K562 (cell line): ENCODE measurements at regions not wholly inside any gene's neighbourhood (a gene's known extent, or its start where the extent isn't known, plus 50 kb on each side); places are given as distances from the start of the nearest gene placed in this dataset.

ENCODE experiments used
- ATAC-seq: fragments of 200-7000 bp; cut with Tn5 transposase; 3 replicates; pipeline ENCODE4 v1.9.1; 2020; ENCODE audit warnings: moderate library complexity
- BruUV-seq: library from RNA; stranded (reverse); fragments of 400-500 nt; replicated peaks from 2 replicates; lab custom pipeline; 2021; lab: Mats Ljungman, UMichigan
- CTCF ChIA-PET: fragments of 300-600 bp; formaldehyde crosslinking; extraction: SDS; loops from one replicate; lab custom pipeline; 2021; ENCODE audit warnings: low intra/inter-chr PET ratio; lab: Yijun Ruan, JAX
- POLR2A ChIA-PET: fragments of 300-600, 350-650 bp; sonication (Branson Sonifier 250); formaldehyde crosslinking; extraction: SDS; loops from one replicate; lab custom pipeline; 2021; ENCODE audit warnings: antibody characterized with exemption, inconsistent platforms; lab: Yijun Ruan, JAX
- DNase-seq, 4 experiments: peaks; one replicate each; pipeline versions ENCODE4 v3.0.0 to v3.0.0-alpha.2; 2011 to 2018; ENCODE audit warnings: low spot score in 3 of 4, mixed read lengths in 3 of 4; ENCODE audit errors: extremely low read depth in 1 of 4
- FAIRE-seq: peaks from 2 replicates; lab custom pipeline; 2011; peaks lifted over from hg19 to GRCh38; lab: Jason Lieb, UNC
- H2AFZ ChIP-seq: 2 replicates; pipeline ENCODE4 v1.6.0; 2011; ENCODE audit warnings: low read depth, low read length, control low read depth, inconsistent platforms
- H3K27ac ChIP-seq: fragments of 200-600 bp; 3 replicates; pipeline ENCODE4 v1.8.0; 2011; ENCODE audit warnings: low read depth, mild to moderate bottlenecking, control low read depth, inconsistent platforms, low read length, moderate library complexity, mixed read lengths; ENCODE audit errors: extremely low read depth
- H3K27me3 ChIP-seq, 2 experiments: fragments of 300-600 bp in 1 of 2; 2 replicates in 1 of 2; 3 replicates in 1 of 2; pipeline versions ENCODE4 v1.6.0 to v1.8.0; 2011; ENCODE audit warnings: inconsistent platforms in 2 of 2, low read length in 2 of 2, mild to moderate bottlenecking in 1 of 2, mixed read lengths in 1 of 2, moderate library complexity in 1 of 2; ENCODE audit not compliant: control insufficient read depth in 2 of 2, insufficient read depth in 2 of 2
- H3K36me3 ChIP-seq: fragments of 300-600 bp; 3 replicates; pipeline ENCODE4 v1.8.0; 2011; ENCODE audit warnings: mild to moderate bottlenecking, low read length, inconsistent platforms; ENCODE audit not compliant: control insufficient read depth, insufficient read depth
- H3K4me1 ChIP-seq, 2 experiments: fragments of 200-600 bp in 1 of 2; replicated peaks in 1 of 2; 2 replicates in 1 of 2; 3 replicates in 1 of 2; pipeline versions ENCODE4 v1.5.1 to v1.8.0; 2011; ENCODE audit warnings: inconsistent platforms in 2 of 2, low read length in 2 of 2, mild to moderate bottlenecking in 1 of 2, mixed read lengths in 1 of 2, moderate library complexity in 1 of 2; ENCODE audit not compliant: control insufficient read depth in 2 of 2, insufficient read depth in 2 of 2
- H3K4me2 ChIP-seq: 2 replicates; pipeline ENCODE4 v1.6.1; 2011; ENCODE audit warnings: low read length, control low read depth, inconsistent platforms, mixed read lengths; ENCODE audit not compliant: insufficient read depth
- H3K4me3 ChIP-seq: fragments of 200-600 bp; sonication (generic), shearing (Covaris generic); 2 replicates; pipeline ENCODE4 v1.5.1; 2016; ENCODE audit warnings: control low read depth, inconsistent platforms
- H3K79me2 ChIP-seq: fragments of 200-600 bp; 3 replicates; pipeline ENCODE4 v1.8.0; 2011; ENCODE audit warnings: low read length, inconsistent platforms; ENCODE audit not compliant: control insufficient read depth, insufficient read depth
- H3K9ac ChIP-seq, 2 experiments: 2 replicates each; pipeline versions ENCODE4 v1.6.0 to v1.6.1; 2011; ENCODE audit warnings: low read depth in 2 of 2, low read length in 2 of 2, control low read depth in 1 of 2, inconsistent platforms in 1 of 2, mild to moderate bottlenecking in 1 of 2, mixed read lengths in 1 of 2; ENCODE audit not compliant: insufficient read depth in 1 of 2
- H3K9me1 ChIP-seq: one replicate; pipeline ENCODE4 v1.6.0; 2011; ENCODE audit warnings: inconsistent platforms, mild to moderate bottlenecking, low read length, moderate library complexity; ENCODE audit not compliant: control insufficient read depth, insufficient read depth
- H3K9me3 ChIP-seq: replicated peaks from 2 replicates; pipeline ENCODE4 v1.5.1; 2011; ENCODE audit warnings: low read depth, low read length, inconsistent platforms; ENCODE audit not compliant: control insufficient read depth, insufficient read depth
- H4K20me1 ChIP-seq: replicated peaks from 2 replicates; pipeline ENCODE4 v1.6.1; 2011; ENCODE audit warnings: low read length, inconsistent platforms, mixed read lengths; ENCODE audit not compliant: control insufficient read depth, insufficient read depth
- CBX3 ChIP-seq, 2 experiments: IDR thresholded peaks; 1 replicate in 1 of 2; 2 replicates in 1 of 2; pipeline ENCODE4 v1.6.1; 2012; ENCODE audit warnings: inconsistent platforms in 2 of 2, low read length in 2 of 2, borderline replicate concordance in 1 of 2, control low read depth in 1 of 2
- SP2 ChIP-seq: IDR thresholded peaks from 2 replicates; pipeline ENCODE4 v1.6.1; 2011; ENCODE audit warnings: mild to moderate bottlenecking, low read depth, low read length, moderate library complexity; ENCODE audit not compliant: poor library complexity, severe bottlenecking; ENCODE audit errors: extremely low read depth
- ZNF280A ChIP-seq: fragments of 450-650 bp; IDR thresholded peaks from 2 replicates; pipeline ENCODE4 v1.6.1; 2018; ENCODE audit warnings: mild to moderate bottlenecking, low read depth; ENCODE audit not compliant: partially characterized antibody
- in situ Hi-C: fragments of 300-500 bp; cut with MboI; formaldehyde crosslinking; loops from 4 replicates; pipeline ENCODE4 v1.15.0; 2018; ENCODE audit warnings: inconsistent platforms, mixed read lengths
- intact Hi-C: fragments of 100-400 bp; cut with micrococcal nuclease; formaldehyde crosslinking; loops from 2 replicates; pipeline ENCODE4 v1.14.2; 2022
- TF ChIP-seq, protein P1 (sequence below): fragments of 250-450 bp; sonication (Bioruptor Pico); IDR thresholded peaks from 2 replicates; pipeline ENCODE4 v1.5.1; 2021; ENCODE audit warnings: mild to moderate bottlenecking

DNA sequence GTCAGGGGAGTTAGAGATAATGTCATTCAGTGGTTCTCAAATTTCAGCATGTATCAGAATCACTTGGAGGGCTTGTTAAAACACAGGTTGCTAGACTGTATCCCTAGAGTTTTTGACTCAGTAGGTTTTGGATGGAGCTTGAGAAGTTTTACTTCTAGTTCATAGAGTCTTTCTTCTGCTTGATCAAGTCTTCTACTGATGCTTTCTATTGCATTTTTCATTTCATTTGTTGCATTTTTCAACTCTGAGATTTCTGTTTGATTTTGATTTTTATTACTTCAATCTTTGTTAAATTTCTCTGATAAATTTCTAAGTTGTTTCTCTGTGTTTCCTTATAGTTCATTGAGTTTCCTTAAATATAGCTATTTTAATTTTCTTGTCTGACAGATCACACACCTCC lies 361.4 kb downstream of the RAPGEF2 start:
- Histone ChIP-seq H2AFZ (no peak overlapping the region), H3K27ac (no peak overlapping the region), H3K36me3 (no peaks in the 10 kb centered on the region), H3K79me2 (no peaks in the 10 kb centered on the region), H3K4me2 (no peak overlapping the region), H3K4me3 (no peak overlapping the region), H3K9ac (no peak overlapping the region), H3K9me1 (no peaks in the 10 kb centered on the region), H3K27me3 (peaks cover 0 to 5% of the 10 kb centered on the region in 2 experiments; a peak in 1 of 5 replicates), H3K4me1 (no peaks in the 10 kb centered on the region), H3K9me3 (peaks cover 4% of the 10 kb centered on the region; the same call in 1 of the 2 replicates), H4K20me1 (no peaks in the 10 kb centered on the region)
- intact Hi-C loops (no loop called here), in situ Hi-C loops (no loop called here)
- TF ChIP-seq CBX3 (IDR thresholded peaks at IDR 0.05; ENCODE audit: borderline replicate concordance in 1 of 2, low read length in 2 of 2) (peak in 1 of 2 experiments; percentile 79; a peak in 2 of 3 replicates), ZNF280A (peak; percentile 44), SP2 (no peak)
- TF ChIP-seq, protein P1, sequence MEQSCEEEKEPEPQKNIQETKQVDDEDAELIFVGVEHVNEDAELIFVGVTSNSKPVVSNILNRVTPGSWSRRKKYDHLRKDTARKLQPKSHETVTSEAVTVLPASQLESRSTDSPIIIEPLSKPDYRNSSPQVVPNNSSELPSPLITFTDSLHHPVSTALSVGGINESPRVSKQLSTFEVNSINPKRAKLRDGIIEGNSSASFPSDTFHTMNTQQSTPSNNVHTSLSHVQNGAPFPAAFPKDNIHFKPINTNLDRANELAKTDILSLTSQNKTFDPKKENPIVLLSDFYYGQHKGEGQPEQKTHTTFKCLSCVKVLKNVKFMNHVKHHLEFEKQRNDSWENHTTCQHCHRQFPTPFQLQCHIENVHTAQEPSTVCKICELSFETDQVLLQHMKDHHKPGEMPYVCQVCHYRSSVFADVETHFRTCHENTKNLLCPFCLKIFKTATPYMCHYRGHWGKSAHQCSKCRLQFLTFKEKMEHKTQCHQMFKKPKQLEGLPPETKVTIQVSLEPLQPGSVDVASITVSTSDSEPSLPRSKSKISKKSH (CRISPR knock-in tag): 0 out of 2 replicates have a peak, but pooled peaks have one; percentile 25
- BruUV-seq: no TSS peak
- ChIA-PET POLR2A (no interaction called here), CTCF (no interaction called here)
- FAIRE-seq (no peak), ATAC-seq (no peak), DNase-seq (no peak)
